Thoracic aorta (tissue), 2 donors: ENCODE measurements at regions not wholly inside any gene's neighbourhood (a gene's known extent, or its start where the extent isn't known, plus 50 kb on each side); places are given as distances from the start of the nearest gene placed in this dataset.

Source experiments
- ATAC-seq: fragments of 150-250 bp; one replicate; pipeline ENCODE4 v1.8.0; 2017; ENCODE audit warnings: low read depth; ENCODE audit not compliant: insufficient number of reproducible peaks, low FRiP score
- DNase-seq: peaks from one replicate; pipeline ENCODE4 v3.0.0-alpha.2; 2020; ENCODE audit warnings: low spot score
- H3K27ac ChIP-seq, 2 donors: fragments of 200-600 bp; sonication (generic); 1 replicate in 1 of 2; 2 replicates in 1 of 2; pipeline ENCODE4 v1.5.1; 2016; ENCODE audit warnings: mild to moderate bottlenecking in 2 of 2, moderate library complexity in 2 of 2
- H3K27me3 ChIP-seq: fragments of 200-600 bp; sonication (generic); replicated peaks from 2 replicates; pipeline ENCODE4 v1.6.0; 2016; ENCODE audit warnings: mild to moderate bottlenecking; ENCODE audit not compliant: insufficient read depth
- H3K36me3 ChIP-seq: fragments of 200-600 bp; sonication (generic); one replicate; pipeline ENCODE4 v1.5.1; 2016
- H3K4me1 ChIP-seq, 2 donors: fragments of 200-600 bp; sonication (generic); 1 replicate in 1 of 2; 2 replicates in 1 of 2; pipeline versions ENCODE4 v1.5.1 to v1.6.0; 2016; ENCODE audit warnings: low read depth in 2 of 2, mild to moderate bottlenecking in 1 of 2; ENCODE audit not compliant: control insufficient read depth in 1 of 2
- H3K4me3 ChIP-seq: fragments of 200-600 bp; sonication (generic); 2 replicates; pipeline ENCODE4 v1.5.1; 2016; ENCODE audit warnings: mild to moderate bottlenecking
- H3K9me3 ChIP-seq: fragments of 200-600 bp; sonication (generic); 2 replicates; pipeline ENCODE4 v1.5.1; 2016
- CTCF ChIP-seq: fragments of 200-600 bp; sonication (generic); IDR thresholded peaks from one replicate; pipeline ENCODE4 v1.5.1; 2019; ENCODE audit warnings: antibody characterized with exemption

- no peaks in the 10 kb centered on the region for H3K4me1 ChIP-seq
- DNase-seq = no peak
- no peak overlapping the region for H3K4me3 ChIP-seq
- H3K27me3 ChIP-seq = no peaks in the 10 kb centered on the region
- no peak for TF ChIP-seq CTCF
- no peak for ATAC-seq
- no peak overlapping the region for H3K27ac ChIP-seq
- H3K36me3 ChIP-seq = no peaks in the 10 kb centered on the region
- H3K9me3 ChIP-seq = peaks cover 5% of the 10 kb centered on the region
These were observed 223.7 kb downstream of the DLL1 start for GRCh38 chr6:170067181-170067641.

GRCh38 chr6:170066679-170067078 lies 224.2 kb downstream of the DLL1 start:
- Histone ChIP-seq H3K9me3 (peaks cover 5% of the 10 kb centered on the region), H3K27me3 (no peaks in the 10 kb centered on the region), H3K4me1 (no peaks in the 10 kb centered on the region), H3K4me3 (no peak overlapping the region), H3K36me3 (no peaks in the 10 kb centered on the region), H3K27ac (no peak overlapping the region)
- DNase-seq = no peak
- TF ChIP-seq CTCF = no peak
- no peak for ATAC-seq

- Histone ChIP-seq H3K27ac (no peak overlapping the region), H3K27me3 (no peaks in the 10 kb centered on the region), H3K4me3 (no peak overlapping the region), H3K9me3 (no peaks in the 10 kb centered on the region), H3K36me3 (no peaks in the 10 kb centered on the region), H3K4me1 (no peaks in the 10 kb centered on the region)
- ATAC-seq = no peak
- DNase-seq = no peak
- no peak for TF ChIP-seq CTCF
These were observed 226.9 kb downstream of the DLL1 start for GRCh38 chr6:170063851-170064602.

DNA sequence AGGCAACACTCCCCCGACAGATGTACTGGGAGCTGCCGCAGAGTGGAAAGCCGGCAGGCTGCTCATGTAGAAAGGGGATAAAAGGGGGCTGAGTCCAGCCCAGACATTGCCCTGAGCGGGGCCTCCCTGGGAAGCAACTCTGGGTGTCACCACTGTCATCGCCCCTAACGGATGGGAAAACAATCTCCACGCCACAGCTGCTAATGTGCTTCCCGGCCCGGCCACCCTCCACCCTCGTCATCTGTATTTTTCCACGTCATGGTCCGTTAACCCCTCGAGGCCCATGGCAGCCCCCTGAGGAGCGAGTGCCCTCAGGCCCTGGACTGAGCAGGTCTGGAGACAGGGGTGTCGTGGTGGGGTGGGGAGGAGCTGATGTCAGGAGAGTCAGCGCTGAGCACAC lies 227.4 kb downstream of the DLL1 start:
- no peak overlapping the region for H3K27ac ChIP-seq
- no peak overlapping the region for H3K4me3 ChIP-seq
- no peak for DNase-seq
- ATAC-seq = no peak
- H3K36me3 ChIP-seq = no peaks in the 10 kb centered on the region
- no peaks in the 10 kb centered on the region for H3K27me3 ChIP-seq
- no peaks in the 10 kb centered on the region for H3K9me3 ChIP-seq
- H3K4me1 ChIP-seq = no peaks in the 10 kb centered on the region
- no peak for TF ChIP-seq CTCF

GRCh38 chr6:170062915-170063241 lies 228.0 kb downstream of the DLL1 start:
- no peak overlapping the region for H3K4me3 ChIP-seq
- no peak for DNase-seq
- no peak for TF ChIP-seq CTCF
- H3K27me3 ChIP-seq = no peaks in the 10 kb centered on the region
- H3K9me3 ChIP-seq = no peaks in the 10 kb centered on the region
- H3K27ac ChIP-seq = no peak overlapping the region
- no peaks in the 10 kb centered on the region for H3K4me1 ChIP-seq
- no peaks in the 10 kb centered on the region for H3K36me3 ChIP-seq
- no peak for ATAC-seq
